ENCODE measurements at regions not wholly inside any gene's neighbourhood (a gene's known extent, or its start where the extent isn't known, plus 50 kb on each side); places are given as distances from the start of the nearest gene placed in this dataset.

GRCh38 chr7:115475206-115475605 is 553.3 kb downstream of the MDFIC start:
- no peak for TF ChIP-seq CTCF (conservative IDR thresholded peaks at IDR 0.05; ENCODE audit: low read depth in 2 of 2)
- no peak for TF ChIP-seq POLR2AphosphoS5 (IDR thresholded peaks at IDR 0.05; ENCODE audit: low read depth)
- TF ChIP-seq EZH2phosphoT487 (IDR thresholded peaks at IDR 0.05; ENCODE audit: unreplicated experiment) = no peak
- no peak for TF ChIP-seq REST (IDR thresholded peaks at IDR 0.05; ENCODE audit: unreplicated experiment)
- no peak for TF ChIP-seq NANOG (IDR thresholded peaks at IDR 0.05; ENCODE audit: borderline replicate concordance)
- TF ChIP-seq EZH2 (IDR thresholded peaks at IDR 0.05; ENCODE audit: low read depth, unreplicated experiment) = no peak
- no peak for TF ChIP-seq JUNB (IDR thresholded peaks at IDR 0.05; ENCODE audit: unreplicated experiment)
- TF ChIP-seq CREB1 (CRISPR knock-in tag; IDR thresholded peaks at IDR 0.05; ENCODE audit: low read depth) = no peak
- TF ChIP-seq STAT1 (IDR thresholded peaks at IDR 0.05; ENCODE audit: unreplicated experiment) = no peak
- TF ChIP-seq ETS1 (IDR thresholded peaks at IDR 0.05) = no peak
- TF ChIP-seq ZNF331 (CRISPR knock-in tag; IDR thresholded peaks at IDR 0.05; ENCODE audit: low read depth) = no peak
- no peak for TF ChIP-seq ZNF114 (CRISPR knock-in tag; IDR thresholded peaks at IDR 0.05)
